ENCODE measurements at regions not wholly inside any gene's neighbourhood (a gene's known extent, or its start where the extent isn't known, plus 50 kb on each side); places are given as distances from the start of the nearest gene placed in this dataset.

GRCh38 chr18:56165601-56166355, 472.6 kb downstream of the TXNL1 start:
- no peak for DNase-seq

- no peak for DNase-seq
Measured at GRCh38 chr18:56162311-56163265, 475.8 kb downstream of the TXNL1 start.

- DNase-seq: no peak
Measured at GRCh38 chr18:56161566-56162260, 476.7 kb downstream of the TXNL1 start.

- no peak for DNase-seq
Measured at GRCh38 chr18:56158676-56159075, 479.7 kb downstream of the TXNL1 start.

GRCh38 chr18:56157541-56157940, 480.9 kb downstream of the TXNL1 start:
- no peak for DNase-seq

- DNase-seq: no peak
Measured at GRCh38 chr18:56152551-56153310, 485.7 kb downstream of the TXNL1 start.

- peak; percentile 6 for DNase-seq
Measured at GRCh38 chr18:56148373-56148772, 490.0 kb downstream of the TXNL1 start.

- DNase-seq: no peak
Measured at GRCh38 chr18:56146565-56146964, 491.8 kb downstream of the TXNL1 start.

GRCh38 chr18:56142001-56142400, 496.4 kb downstream of the TXNL1 start:
- DNase-seq: no peak

- no peak for DNase-seq
Measured at GRCh38 chr18:56139792-56140254, 498.6 kb downstream of the TXNL1 start.

GRCh38 chr18:56139372-56139771, 499.0 kb downstream of the TXNL1 start:
- no peak for DNase-seq

- DNase-seq: no peak
Measured at GRCh38 chr18:56136105-56136504, 502.3 kb downstream of the TXNL1 start.

GRCh38 chr18:56130481-56130880, 507.9 kb downstream of the TXNL1 start:
- DNase-seq: no peak

- DNase-seq: no peak
Measured at GRCh38 chr18:56128153-56128791, 510.1 kb downstream of the TXNL1 start.

GRCh38 chr18:56127322-56128099, 510.9 kb downstream of the TXNL1 start:
- DNase-seq: no peak

- no peak for DNase-seq
Measured at GRCh38 chr18:56124186-56124585, 514.2 kb downstream of the TXNL1 start.

- DNase-seq: no peak
Measured at GRCh38 chr18:56121669-56122068, 516.7 kb downstream of the TXNL1 start.

GRCh38 chr18:56120782-56121181, 517.6 kb downstream of the TXNL1 start:
- no peak for DNase-seq

GRCh38 chr18:56119681-56120080, 518.7 kb downstream of the TXNL1 start:
- DNase-seq: no peak

- no peak for DNase-seq
Measured at GRCh38 chr18:56118422-56118821, 520.0 kb downstream of the TXNL1 start.
